ENCODE measurements at regions not wholly inside any gene's neighbourhood (a gene's known extent, or its start where the extent isn't known, plus 50 kb on each side); places are given as distances from the start of the nearest gene placed in this dataset.

DNA sequence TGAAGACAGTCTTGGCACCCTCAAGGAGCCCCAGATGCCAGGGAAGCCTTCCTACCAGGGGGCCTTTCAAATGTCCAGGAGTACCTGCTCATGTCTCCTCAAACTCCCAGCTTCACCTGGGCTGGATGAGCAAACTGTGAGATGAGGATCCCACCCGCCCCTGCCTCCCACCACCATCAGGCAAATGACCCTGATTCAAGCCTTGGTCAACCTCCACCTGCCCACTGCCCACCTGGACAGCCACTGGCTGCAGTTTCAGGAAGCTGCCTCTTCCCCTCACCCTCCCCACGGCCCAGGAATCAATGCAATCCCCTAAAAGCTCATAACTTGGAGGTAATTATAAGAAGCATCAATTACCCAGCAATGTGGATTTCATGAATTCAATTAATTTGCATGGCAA lies 122.7 kb downstream of the BUD13 start:
- Histone ChIP-seq H3K27ac (ENCODE audit: low read depth, low read length, poor library complexity, severe bottlenecking) (no peak overlapping the region), H3K9ac (ENCODE audit: low read length) (no peak overlapping the region), H4K20me1 (ENCODE audit: insufficient read depth, low read length) (no peaks in the 10 kb centered on the region), H3K4me1 (ENCODE audit: insufficient read depth, low read length, severe bottlenecking) (no peaks in the 10 kb centered on the region), H3K27me3 (ENCODE audit: insufficient read depth, low read length) (no peaks in the 10 kb centered on the region; the same call in 1 of the 2 replicates), H3K9me2 (ENCODE audit: low read depth, low read length) (no peaks in the 10 kb centered on the region), H3K79me2 (ENCODE audit: insufficient read depth, low read length) (no peaks in the 10 kb centered on the region), H3K36me3 (ENCODE audit: insufficient read depth, low read length) (no peaks in the 10 kb centered on the region), H3F3A (ENCODE audit: insufficient read depth, low read length) (no peaks in the 10 kb centered on the region), H3K9me3 (ENCODE audit: low read length) (no peaks in the 10 kb centered on the region), H3K4me3 (ENCODE audit: low read depth, low read length, poor library complexity, severe bottlenecking) (no peak overlapping the region), H2AFZ (ENCODE audit: low read length) (no peak overlapping the region), H3K4me2 (ENCODE audit: low read length) (no peak overlapping the region)
- TF ChIP-seq, protein P1, sequence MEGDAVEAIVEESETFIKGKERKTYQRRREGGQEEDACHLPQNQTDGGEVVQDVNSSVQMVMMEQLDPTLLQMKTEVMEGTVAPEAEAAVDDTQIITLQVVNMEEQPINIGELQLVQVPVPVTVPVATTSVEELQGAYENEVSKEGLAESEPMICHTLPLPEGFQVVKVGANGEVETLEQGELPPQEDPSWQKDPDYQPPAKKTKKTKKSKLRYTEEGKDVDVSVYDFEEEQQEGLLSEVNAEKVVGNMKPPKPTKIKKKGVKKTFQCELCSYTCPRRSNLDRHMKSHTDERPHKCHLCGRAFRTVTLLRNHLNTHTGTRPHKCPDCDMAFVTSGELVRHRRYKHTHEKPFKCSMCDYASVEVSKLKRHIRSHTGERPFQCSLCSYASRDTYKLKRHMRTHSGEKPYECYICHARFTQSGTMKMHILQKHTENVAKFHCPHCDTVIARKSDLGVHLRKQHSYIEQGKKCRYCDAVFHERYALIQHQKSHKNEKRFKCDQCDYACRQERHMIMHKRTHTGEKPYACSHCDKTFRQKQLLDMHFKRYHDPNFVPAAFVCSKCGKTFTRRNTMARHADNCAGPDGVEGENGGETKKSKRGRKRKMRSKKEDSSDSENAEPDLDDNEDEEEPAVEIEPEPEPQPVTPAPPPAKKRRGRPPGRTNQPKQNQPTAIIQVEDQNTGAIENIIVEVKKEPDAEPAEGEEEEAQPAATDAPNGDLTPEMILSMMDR (IDR thresholded peaks at IDR 0.05; ENCODE audit: low read length), result no peak
- TF ChIP-seq EZH2 (IDR thresholded peaks at IDR 0.05; ENCODE audit: borderline replicate concordance, low read length), result no peak

DNA sequence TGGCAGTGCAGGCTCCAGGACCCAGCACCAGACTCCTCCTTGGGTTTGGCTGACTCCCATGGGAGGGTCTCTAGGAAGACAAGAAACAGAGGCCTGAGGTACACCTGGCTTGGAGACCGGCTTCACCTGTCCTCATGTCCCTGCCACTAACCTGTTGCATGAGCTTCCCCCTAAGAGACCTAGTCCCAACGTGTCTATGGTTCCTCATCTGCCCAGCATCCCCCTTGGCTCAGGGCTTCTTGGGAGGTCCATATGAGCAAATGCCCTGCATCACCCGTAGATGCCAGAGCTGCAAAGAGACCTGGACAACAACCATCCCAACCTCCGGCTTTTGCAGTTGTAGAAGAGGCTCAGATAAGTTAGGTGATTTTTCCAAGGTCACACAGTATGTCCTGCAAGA lies 123.5 kb downstream of the BUD13 start:
- no peaks in the 10 kb centered on the region for H3K9me2 ChIP-seq (ENCODE audit: low read depth, low read length)
- no peak overlapping the region for H2AFZ ChIP-seq (ENCODE audit: low read length)
- H3K9ac ChIP-seq (ENCODE audit: low read length), result no peak overlapping the region
- H3K4me3 ChIP-seq (ENCODE audit: low read depth, low read length, poor library complexity, severe bottlenecking), result no peak overlapping the region
- no peaks in the 10 kb centered on the region for H3K27me3 ChIP-seq (ENCODE audit: insufficient read depth, low read length)
- no peak overlapping the region for H3K27ac ChIP-seq (ENCODE audit: low read depth, low read length, poor library complexity, severe bottlenecking)
- H3K4me1 ChIP-seq (ENCODE audit: insufficient read depth, low read length, severe bottlenecking), result no peaks in the 10 kb centered on the region
- H3K36me3 ChIP-seq (ENCODE audit: insufficient read depth, low read length), result no peaks in the 10 kb centered on the region
- no peak for TF ChIP-seq EZH2 (IDR thresholded peaks at IDR 0.05; ENCODE audit: borderline replicate concordance, low read length)
- TF ChIP-seq, protein P1 (IDR thresholded peaks at IDR 0.05; ENCODE audit: low read length), result no peak
- no peak overlapping the region for H3K4me2 ChIP-seq (ENCODE audit: low read length)
- no peaks in the 10 kb centered on the region for H3K9me3 ChIP-seq (ENCODE audit: low read length)
- no peaks in the 10 kb centered on the region for H3F3A ChIP-seq (ENCODE audit: insufficient read depth, low read length)
- H3K79me2 ChIP-seq (ENCODE audit: insufficient read depth, low read length), result no peaks in the 10 kb centered on the region
- H4K20me1 ChIP-seq (ENCODE audit: insufficient read depth, low read length), result no peaks in the 10 kb centered on the region

DNA sequence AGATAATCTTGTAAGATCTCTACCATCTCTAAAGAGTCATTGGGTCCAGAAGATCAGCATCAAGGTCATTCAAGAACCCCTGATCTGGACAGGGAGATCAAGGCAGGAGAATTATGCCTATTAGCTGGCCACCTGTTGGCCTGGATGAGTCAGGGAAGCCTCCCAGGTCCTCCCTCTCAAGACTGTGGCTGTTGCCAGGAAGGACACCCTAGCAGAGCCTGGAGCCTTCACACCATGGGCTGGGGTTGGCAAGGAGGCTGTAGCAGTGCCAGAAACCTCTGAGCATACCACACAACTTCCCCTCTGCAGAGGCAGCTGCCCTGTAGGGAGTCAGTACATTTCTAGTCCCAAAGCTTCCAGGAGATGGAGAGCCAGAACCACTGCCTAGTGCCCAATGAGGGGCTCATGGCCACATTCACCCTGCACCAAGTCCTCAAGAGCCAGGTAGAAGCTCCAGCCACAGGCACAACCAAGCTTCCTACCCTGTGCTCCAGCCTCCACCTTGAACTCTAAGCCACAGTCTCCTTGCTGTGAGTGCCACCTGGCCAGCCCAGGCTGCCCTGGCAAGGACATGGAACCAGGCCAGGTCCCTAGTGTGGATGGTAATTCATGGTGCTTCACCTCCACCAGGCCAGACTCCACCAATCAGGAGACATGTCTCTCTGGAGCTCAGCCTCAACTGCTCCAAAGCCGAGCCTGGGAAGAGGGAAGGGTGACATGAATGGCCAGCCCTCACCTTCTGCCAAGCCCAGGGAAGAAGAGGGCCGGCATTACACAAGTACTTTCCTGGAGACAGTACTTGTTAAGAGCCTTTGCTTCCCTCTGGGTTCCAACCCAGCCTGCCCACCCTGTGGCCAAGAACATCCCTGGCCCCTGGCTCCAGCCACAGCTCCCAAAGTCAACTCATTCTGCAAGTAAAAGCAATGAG lies 124.3 kb downstream of the BUD13 start:
- Histone ChIP-seq H3K9ac (ENCODE audit: low read length) (no peak overlapping the region), H3K4me1 (ENCODE audit: insufficient read depth, low read length, severe bottlenecking) (no peaks in the 10 kb centered on the region), H4K20me1 (ENCODE audit: insufficient read depth, low read length) (no peaks in the 10 kb centered on the region), H3K9me3 (ENCODE audit: low read length) (no peaks in the 10 kb centered on the region), H3K4me3 (ENCODE audit: low read depth, low read length, poor library complexity, severe bottlenecking) (no peak overlapping the region), H3K27ac (ENCODE audit: low read depth, low read length, poor library complexity, severe bottlenecking) (no peak overlapping the region), H2AFZ (ENCODE audit: low read length) (no peak overlapping the region), H3K9me2 (ENCODE audit: low read depth, low read length) (no peaks in the 10 kb centered on the region), H3F3A (ENCODE audit: insufficient read depth, low read length) (no peaks in the 10 kb centered on the region), H3K36me3 (ENCODE audit: insufficient read depth, low read length) (no peaks in the 10 kb centered on the region), H3K4me2 (ENCODE audit: low read length) (no peak overlapping the region), H3K27me3 (ENCODE audit: insufficient read depth, low read length) (no peaks in the 10 kb centered on the region), H3K79me2 (ENCODE audit: insufficient read depth, low read length) (no peaks in the 10 kb centered on the region)
- no peak for TF ChIP-seq EZH2 (IDR thresholded peaks at IDR 0.05; ENCODE audit: borderline replicate concordance, low read length)
- TF ChIP-seq, protein P1 (IDR thresholded peaks at IDR 0.05; ENCODE audit: low read length), result no peak

Measured in OCI-LY1 (cell line).